GM19397 (cell line): ENCODE measurements at regions not wholly inside any gene's neighbourhood (a gene's known extent, or its start where the extent isn't known, plus 50 kb on each side); places are given as distances from the start of the nearest gene placed in this dataset.
"Not testable (repeated sequence)": the region's sequence is repeated elsewhere in the genome, so short reads cannot be mapped to it uniquely, and the experiment has no call there.

ENCODE experiments used
- ATAC-seq: cut with Tn5 transposase; IDR thresholded peaks from one replicate; pipeline ENCODE4 v1.9.1; 2021; ENCODE audit warnings: mild to moderate bottlenecking, moderate library complexity; ENCODE audit not compliant: unreplicated experiment

GRCh38 chr16:73108195-73108963, 60.5 kb upstream of the ZFHX3 start:
- no peak for ATAC-seq

GRCh38 chr16:73107371-73107770, 59.4 kb upstream of the ZFHX3 start:
- ATAC-seq = no peak

- ATAC-seq = no peak
Observed at GRCh38 chr16:73106329-73107034, 58.6 kb upstream of the ZFHX3 start.

GRCh38 chr16:73101568-73101967, 53.6 kb upstream of the ZFHX3 start:
- ATAC-seq = no peak

- not testable (repeated sequence) for ATAC-seq
Observed at GRCh38 chr16:73099601-73100000, 51.7 kb upstream of the ZFHX3 start.
